ENCODE measurements at regions not wholly inside any gene's neighbourhood (a gene's known extent, or its start where the extent isn't known, plus 50 kb on each side); places are given as distances from the start of the nearest gene placed in this dataset.

DNA sequence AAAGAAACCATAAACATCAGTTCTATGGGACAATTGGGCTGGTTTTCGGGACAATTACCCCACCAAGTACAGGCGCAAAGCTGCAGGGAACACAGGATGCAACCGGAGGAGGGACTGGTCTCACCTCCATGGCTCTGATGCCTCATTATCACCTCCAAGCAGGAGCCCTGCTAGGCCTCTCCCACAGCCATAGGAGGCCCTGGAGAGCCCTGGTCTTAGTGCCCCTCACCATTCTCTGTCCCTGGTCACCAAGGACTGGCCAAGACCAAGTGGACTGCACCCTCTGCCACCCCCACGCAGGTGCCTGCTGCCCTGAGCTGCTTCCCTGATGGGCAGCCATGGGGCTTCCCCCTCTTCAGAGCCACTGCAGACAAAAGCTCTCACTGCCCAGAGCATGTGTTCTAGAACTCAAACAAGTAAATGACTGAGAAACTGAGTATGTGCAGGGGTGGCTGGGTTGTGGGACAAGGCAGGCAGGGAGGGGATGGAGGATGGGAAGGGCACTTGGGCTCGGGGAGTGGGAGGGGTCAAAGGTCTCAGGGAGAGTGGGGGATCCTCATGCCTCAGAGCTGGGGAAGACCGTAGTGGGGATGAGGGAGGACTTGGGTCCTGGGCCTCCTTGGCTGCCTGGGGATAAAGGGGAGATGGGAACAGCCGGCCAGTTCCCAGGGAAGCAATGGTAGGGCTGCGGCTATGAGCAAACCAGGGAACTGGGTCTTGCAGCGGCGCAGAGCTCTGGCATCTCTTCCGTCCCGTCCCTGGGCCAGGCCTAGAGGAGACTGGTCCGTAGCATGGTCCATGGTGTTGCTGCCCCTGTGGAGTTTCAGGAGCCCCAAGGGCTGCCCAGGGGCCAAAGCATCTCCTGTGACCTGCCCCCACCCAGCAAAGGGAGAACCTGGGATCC, 435.1 kb downstream of the PREX1 start:
- Histone ChIP-seq H3K36me3 (ENCODE audit: insufficient read depth, low read length) (no peaks in the 10 kb centered on the region), H3K9ac (ENCODE audit: low read depth, low read length) (no peak overlapping the region), H3K4me1 (ENCODE audit: insufficient read depth, low read length) (no peaks in the 10 kb centered on the region), H3K9me3 (ENCODE audit: insufficient read depth, low read depth, low read length) (peaks cover 6% of the 10 kb centered on the region; the same call in 1 of the 2 replicates), H3K27ac (ENCODE audit: low read depth, low read length) (no peak overlapping the region), H3K4me3 (ENCODE audit: low read length) (no peak overlapping the region), H3K27me3 (ENCODE audit: insufficient read depth, low read length) (no peaks in the 10 kb centered on the region)
- 89% methylated on average over 13 of the region's 13 CpGs for WGBS

DNA sequence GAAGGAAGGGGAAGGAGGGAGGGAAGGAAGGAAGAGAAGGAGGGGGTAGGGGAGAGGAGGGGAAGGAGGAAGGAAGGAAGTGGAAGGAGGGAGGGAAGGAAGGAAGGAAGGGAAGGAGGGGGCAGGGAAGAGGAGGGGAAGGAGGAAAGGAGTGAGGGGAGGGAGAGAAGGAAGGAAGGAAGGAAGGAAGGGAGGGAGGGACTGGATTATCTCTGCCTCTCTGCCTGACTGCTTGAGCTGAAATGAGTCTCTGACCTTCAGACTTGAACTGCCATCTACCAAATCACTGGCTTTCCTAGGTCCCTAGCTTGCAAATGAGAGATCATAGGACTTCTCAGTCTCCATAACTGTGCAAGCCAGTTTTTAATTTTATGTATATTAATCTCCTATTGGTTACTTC, 436.8 kb downstream of the PREX1 start:
- peaks cover 6% of the 10 kb centered on the region; the same call in 1 of the 2 replicates for H3K9me3 ChIP-seq (ENCODE audit: insufficient read depth, low read depth, low read length)
- no peaks in the 10 kb centered on the region for H3K27me3 ChIP-seq (ENCODE audit: insufficient read depth, low read length)
- no peak overlapping the region for H3K4me3 ChIP-seq (ENCODE audit: low read length)
- no peaks in the 10 kb centered on the region for H3K36me3 ChIP-seq (ENCODE audit: insufficient read depth, low read length)
- no peak overlapping the region for H3K27ac ChIP-seq (ENCODE audit: low read depth, low read length)
- no peaks in the 10 kb centered on the region for H3K4me1 ChIP-seq (ENCODE audit: insufficient read depth, low read length)
- no peak overlapping the region for H3K9ac ChIP-seq (ENCODE audit: low read depth, low read length)

DNA sequence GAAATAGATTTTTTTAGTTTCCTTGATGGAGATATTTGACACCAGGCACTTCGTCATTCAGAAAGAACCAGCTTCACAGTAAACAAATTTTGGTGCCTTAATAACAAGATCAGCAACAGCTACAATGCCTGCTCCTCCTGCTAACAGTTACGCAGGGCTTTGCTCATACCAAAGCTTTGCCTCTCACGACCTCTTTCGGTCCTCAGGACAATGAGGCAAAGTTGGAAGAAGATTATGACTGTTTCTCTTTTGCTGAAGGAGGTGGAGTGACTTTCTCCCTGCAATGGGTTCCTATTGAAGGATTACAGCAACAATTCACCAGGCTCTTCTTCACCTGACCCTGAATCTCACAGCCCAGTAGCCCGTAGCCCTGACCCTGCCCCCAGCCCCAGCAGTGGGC, 440.1 kb downstream of the PREX1 start:
- Histone ChIP-seq H3K4me3 (ENCODE audit: low read length) (no peak overlapping the region), H3K36me3 (ENCODE audit: insufficient read depth, low read length) (no peaks in the 10 kb centered on the region), H3K27me3 (ENCODE audit: insufficient read depth, low read length) (no peaks in the 10 kb centered on the region), H3K27ac (ENCODE audit: low read depth, low read length) (no peak overlapping the region), H3K9me3 (ENCODE audit: insufficient read depth, low read depth, low read length) (peaks cover 6% of the 10 kb centered on the region; the same call in 1 of the 2 replicates), H3K4me1 (ENCODE audit: insufficient read depth, low read length) (peaks cover 3% of the 10 kb centered on the region), H3K9ac (ENCODE audit: low read depth, low read length) (no peak overlapping the region)
- WGBS, result 89% methylated on average over 5 of the region's 5 CpGs

DNA sequence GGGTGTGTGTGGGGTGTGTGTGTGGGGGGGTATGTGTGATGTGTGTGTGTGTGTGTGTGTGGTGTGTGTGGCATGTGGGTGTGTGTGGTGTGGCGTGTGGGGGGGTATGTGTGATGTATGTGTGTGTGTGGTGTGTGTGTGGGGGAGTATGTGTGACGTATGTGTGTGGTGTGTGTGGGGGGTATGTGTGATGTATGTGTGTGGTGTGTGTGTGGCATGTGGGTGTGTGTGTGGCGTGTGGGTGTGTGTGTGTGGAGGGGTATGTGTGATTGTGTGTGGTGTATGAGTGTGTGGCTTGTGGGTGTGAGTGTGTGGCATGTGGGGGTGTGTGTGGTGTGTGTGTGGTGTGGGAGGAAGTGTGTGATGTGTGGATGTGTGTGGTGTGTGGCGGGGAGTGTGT, 442.3 kb downstream of the PREX1 start:
- Histone ChIP-seq H3K27me3 (ENCODE audit: insufficient read depth, low read length) (no peaks in the 10 kb centered on the region), H3K4me1 (ENCODE audit: insufficient read depth, low read length) (peaks cover 6% of the 10 kb centered on the region), H3K4me3 (ENCODE audit: low read length) (no peak overlapping the region), H3K27ac (ENCODE audit: low read depth, low read length) (no peak overlapping the region), H3K9ac (ENCODE audit: low read depth, low read length) (no peak overlapping the region), H3K9me3 (ENCODE audit: insufficient read depth, low read depth, low read length) (no peaks in the 10 kb centered on the region), H3K36me3 (ENCODE audit: insufficient read depth, low read length) (no peaks in the 10 kb centered on the region)
- WGBS, result 89% methylated on average over 4 of the region's 4 CpGs

DNA sequence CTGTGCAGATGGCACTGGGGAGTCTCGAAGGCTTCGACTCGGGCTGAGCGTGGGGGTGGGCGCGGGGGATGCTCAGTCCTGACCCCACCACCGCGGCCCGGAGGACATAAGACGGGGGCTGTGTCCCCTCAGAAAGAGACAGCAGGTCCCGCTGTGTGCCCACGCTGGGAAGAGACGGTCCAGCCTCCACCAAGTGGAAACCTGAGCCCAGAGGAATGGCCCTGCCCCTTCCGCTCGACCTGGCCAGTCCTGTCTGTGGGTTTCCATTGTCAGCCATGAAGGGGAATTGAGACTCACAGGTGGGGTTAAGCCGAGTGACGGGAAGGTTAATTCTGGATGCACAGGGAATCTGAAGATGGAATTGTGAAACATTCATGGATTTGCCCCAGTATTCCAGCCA, 442.7 kb downstream of the PREX1 start:
- Histone ChIP-seq H3K9me3 (ENCODE audit: insufficient read depth, low read depth, low read length) (no peaks in the 10 kb centered on the region), H3K4me1 (ENCODE audit: insufficient read depth, low read length) (peaks cover 6% of the 10 kb centered on the region), H3K27me3 (ENCODE audit: insufficient read depth, low read length) (no peaks in the 10 kb centered on the region), H3K4me3 (ENCODE audit: low read length) (no peak overlapping the region), H3K9ac (ENCODE audit: low read depth, low read length) (no peak overlapping the region), H3K27ac (ENCODE audit: low read depth, low read length) (no peak overlapping the region), H3K36me3 (ENCODE audit: insufficient read depth, low read length) (no peaks in the 10 kb centered on the region)
- 92% methylated on average over 17 of the region's 17 CpGs for WGBS

DNA sequence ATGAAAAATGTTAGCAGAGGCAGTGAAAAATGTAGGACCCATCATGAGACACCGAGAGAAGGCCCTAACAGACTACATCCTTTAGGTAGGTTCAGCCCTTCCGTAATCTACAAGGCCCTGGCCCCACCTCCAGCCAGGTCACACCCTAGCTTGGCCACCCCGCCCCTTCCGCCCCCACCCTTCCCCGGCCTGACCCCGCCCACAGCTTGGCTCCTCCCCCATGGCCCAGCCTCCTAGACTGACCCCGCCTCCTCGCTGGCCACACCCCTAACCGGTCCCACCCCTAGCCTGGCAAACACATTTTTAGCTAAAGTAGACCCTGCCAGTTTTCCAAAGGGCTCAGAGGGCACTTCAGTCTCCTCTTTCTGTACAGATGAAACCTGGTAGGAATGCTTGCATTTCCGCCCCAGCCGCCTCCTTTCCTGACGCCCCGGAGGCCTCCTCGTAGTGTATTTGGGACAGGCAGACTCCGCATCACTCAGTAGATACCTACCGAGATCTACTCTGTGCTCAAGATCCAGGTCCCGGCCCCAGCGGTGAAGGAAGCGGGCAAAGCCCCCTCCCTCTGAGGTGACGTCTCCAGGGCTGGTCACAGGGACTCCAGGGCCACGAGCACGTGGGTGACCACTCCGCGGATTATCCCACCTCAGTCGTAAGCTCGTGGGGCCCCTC, 443.5 kb downstream of the PREX1 start:
- Histone ChIP-seq H3K9me3 (ENCODE audit: insufficient read depth, low read depth, low read length) (no peaks in the 10 kb centered on the region), H3K9ac (ENCODE audit: low read depth, low read length) (no peak overlapping the region), H3K27ac (ENCODE audit: low read depth, low read length) (no peak overlapping the region), H3K4me1 (ENCODE audit: insufficient read depth, low read length) (peaks cover 6% of the 10 kb centered on the region), H3K27me3 (ENCODE audit: insufficient read depth, low read length) (no peaks in the 10 kb centered on the region), H3K4me3 (ENCODE audit: low read length) (no peak overlapping the region), H3K36me3 (ENCODE audit: insufficient read depth, low read length) (no peaks in the 10 kb centered on the region)
- 89% methylated on average over 25 of the region's 26 CpGs for WGBS

DNA sequence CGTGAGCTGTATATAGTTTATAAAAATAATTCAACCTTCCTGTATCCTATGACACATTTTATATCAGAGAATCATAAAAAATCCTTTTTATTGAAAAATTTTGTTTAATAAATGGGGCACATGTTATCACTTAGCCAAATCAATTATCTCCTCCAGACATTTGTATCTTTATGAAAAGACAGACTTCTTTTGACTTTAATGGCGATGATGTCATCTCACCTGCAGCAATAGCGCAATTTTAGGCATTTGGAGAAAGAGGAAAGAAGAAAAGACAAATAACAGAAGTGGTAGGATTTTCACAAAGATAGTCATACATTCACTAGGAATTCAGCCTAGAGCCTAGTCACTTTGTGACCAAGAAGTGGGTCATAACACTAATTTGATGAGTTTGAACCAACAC, 444.5 kb downstream of the PREX1 start:
- Histone ChIP-seq H3K4me3 (ENCODE audit: low read length) (no peak overlapping the region), H3K27me3 (ENCODE audit: insufficient read depth, low read length) (no peaks in the 10 kb centered on the region), H3K27ac (ENCODE audit: low read depth, low read length) (no peak overlapping the region), H3K9ac (ENCODE audit: low read depth, low read length) (no peak overlapping the region), H3K36me3 (ENCODE audit: insufficient read depth, low read length) (no peaks in the 10 kb centered on the region), H3K4me1 (ENCODE audit: insufficient read depth, low read length) (peaks cover 6% of the 10 kb centered on the region), H3K9me3 (ENCODE audit: insufficient read depth, low read depth, low read length) (no peaks in the 10 kb centered on the region)
- 100% methylated on average over 2 of the region's 3 CpGs for WGBS

DNA sequence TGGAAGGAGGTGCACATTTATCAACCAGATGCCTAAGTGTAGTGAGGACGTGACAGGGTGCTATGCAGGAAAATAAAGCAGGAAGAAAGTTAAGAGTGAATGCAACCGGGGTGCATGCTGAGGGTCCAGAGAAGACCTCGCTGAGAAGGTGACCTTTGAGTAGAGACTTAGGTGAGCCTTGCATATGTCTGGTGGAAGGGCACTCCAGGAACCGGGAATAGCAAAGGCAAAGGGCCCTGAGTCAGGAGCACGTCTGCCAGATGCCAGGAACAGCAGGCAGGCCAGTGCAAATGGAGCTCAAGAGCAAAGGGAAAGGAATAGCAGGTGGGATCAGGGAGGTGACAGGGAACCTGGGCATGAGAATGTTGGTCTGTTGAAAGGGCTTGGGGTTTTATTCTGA, 445.5 kb downstream of the PREX1 start:
- H3K4me1 ChIP-seq (ENCODE audit: insufficient read depth, low read length), result peaks cover 6% of the 10 kb centered on the region
- no peak overlapping the region for H3K9ac ChIP-seq (ENCODE audit: low read depth, low read length)
- H3K27me3 ChIP-seq (ENCODE audit: insufficient read depth, low read length), result no peaks in the 10 kb centered on the region
- 86% methylated on average over 5 of the region's 5 CpGs for WGBS
- H3K4me3 ChIP-seq (ENCODE audit: low read length), result no peak overlapping the region
- no peak overlapping the region for H3K27ac ChIP-seq (ENCODE audit: low read depth, low read length)
- H3K9me3 ChIP-seq (ENCODE audit: insufficient read depth, low read depth, low read length), result no peaks in the 10 kb centered on the region
- H3K36me3 ChIP-seq (ENCODE audit: insufficient read depth, low read length), result no peaks in the 10 kb centered on the region

DNA sequence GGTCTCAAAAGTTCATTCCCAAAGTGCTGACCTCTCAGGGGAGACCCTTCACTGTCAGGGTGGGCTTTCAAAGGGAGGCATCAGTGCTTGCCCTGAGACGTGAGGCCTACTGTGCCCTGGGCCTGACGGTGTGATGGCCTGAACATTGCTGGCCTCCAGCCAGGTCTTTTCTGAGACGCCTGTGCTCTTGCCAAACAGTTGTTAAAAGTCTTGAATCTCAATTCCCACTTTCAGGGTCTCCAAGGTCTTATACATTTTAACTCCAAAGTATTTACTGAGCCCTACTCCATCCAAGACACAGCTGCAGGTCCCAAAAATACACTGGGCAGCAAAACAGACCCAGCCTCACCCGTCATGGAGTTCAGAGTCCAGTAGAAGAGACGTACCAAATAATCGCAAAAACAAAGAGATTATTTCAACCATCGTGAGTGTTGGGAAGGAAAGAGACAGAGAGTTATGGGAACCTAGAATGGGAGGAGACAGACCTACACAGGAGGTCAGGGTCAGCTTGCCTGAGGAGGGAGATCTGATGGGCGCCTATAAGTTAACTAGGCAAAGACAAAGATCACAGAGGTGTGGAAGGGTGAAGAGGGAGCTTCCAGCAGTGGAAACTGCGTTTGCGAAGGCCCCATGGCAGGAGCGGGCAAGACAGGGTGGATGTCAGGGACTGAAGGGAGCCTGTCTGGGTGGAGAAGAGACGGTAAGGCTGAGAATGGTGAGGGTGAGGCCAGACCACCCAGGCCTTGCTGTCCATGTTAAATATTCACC, 446.3 kb downstream of the PREX1 start:
- Histone ChIP-seq H3K4me1 (ENCODE audit: insufficient read depth, low read length) (peaks cover 14% of the 10 kb centered on the region), H3K27ac (ENCODE audit: low read depth, low read length) (no peak overlapping the region), H3K27me3 (ENCODE audit: insufficient read depth, low read length) (no peaks in the 10 kb centered on the region), H3K9ac (ENCODE audit: low read depth, low read length) (no peak overlapping the region), H3K36me3 (ENCODE audit: insufficient read depth, low read length) (no peaks in the 10 kb centered on the region), H3K4me3 (ENCODE audit: low read length) (no peak overlapping the region), H3K9me3 (ENCODE audit: insufficient read depth, low read depth, low read length) (no peaks in the 10 kb centered on the region)
- WGBS, result 86% methylated on average over 12 of the region's 12 CpGs

DNA sequence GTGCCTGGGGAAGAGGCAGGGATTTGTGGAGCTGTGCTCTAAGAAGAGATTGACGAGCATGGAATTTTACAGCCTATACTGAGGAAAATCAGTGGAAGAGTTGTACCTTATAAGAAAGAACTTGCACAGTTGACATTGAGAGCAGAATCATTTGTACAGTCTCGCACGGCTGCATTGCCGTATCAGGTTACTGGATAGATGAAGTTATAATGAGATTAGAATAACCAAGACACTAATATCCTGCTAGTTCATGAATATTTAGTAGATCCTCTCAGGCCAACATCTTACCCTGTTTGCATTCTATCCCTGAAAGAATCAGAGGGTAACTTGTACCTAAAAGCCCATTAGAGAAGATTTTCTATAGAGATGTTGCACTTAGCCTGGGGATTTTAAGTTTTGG, 447.1 kb downstream of the PREX1 start:
- H3K4me1 ChIP-seq (ENCODE audit: insufficient read depth, low read length), result peaks cover 17% of the 10 kb centered on the region
- no peak overlapping the region for H3K4me3 ChIP-seq (ENCODE audit: low read length)
- WGBS, result 92% methylated on average over 3 of the region's 4 CpGs
- H3K9ac ChIP-seq (ENCODE audit: low read depth, low read length), result no peak overlapping the region
- H3K27me3 ChIP-seq (ENCODE audit: insufficient read depth, low read length), result no peaks in the 10 kb centered on the region
- H3K9me3 ChIP-seq (ENCODE audit: insufficient read depth, low read depth, low read length), result no peaks in the 10 kb centered on the region
- H3K36me3 ChIP-seq (ENCODE audit: insufficient read depth, low read length), result no peaks in the 10 kb centered on the region
- no peak overlapping the region for H3K27ac ChIP-seq (ENCODE audit: low read depth, low read length)
